ENCODE measurements at regions not wholly inside any gene's neighbourhood (a gene's known extent, or its start where the extent isn't known, plus 50 kb on each side); places are given as distances from the start of the nearest gene placed in this dataset.

- peak; percentile 79 to 88 (median 84) for TF ChIP-seq CTCF (IDR thresholded peaks at IDR 0.05 in 2 of 3, conservative IDR thresholded peaks at IDR 0.05 in 1 of 3; ENCODE audit: control insufficient read depth in 2 of 3, extremely low read depth in 1 of 3, insufficient read depth in 1 of 3, low read depth in 3 of 3, low read length in 3 of 3)
- peak; percentile 43; the same call in 1 of the 3 replicates for TF ChIP-seq POU2F2 (IDR thresholded peaks at IDR 0.05; ENCODE audit: borderline replicate concordance, low read depth, low read length)
Measured at GRCh38 chr15:31867536-31868442, 162.5 kb upstream of the CHRNA7 start (continued).

DNA sequence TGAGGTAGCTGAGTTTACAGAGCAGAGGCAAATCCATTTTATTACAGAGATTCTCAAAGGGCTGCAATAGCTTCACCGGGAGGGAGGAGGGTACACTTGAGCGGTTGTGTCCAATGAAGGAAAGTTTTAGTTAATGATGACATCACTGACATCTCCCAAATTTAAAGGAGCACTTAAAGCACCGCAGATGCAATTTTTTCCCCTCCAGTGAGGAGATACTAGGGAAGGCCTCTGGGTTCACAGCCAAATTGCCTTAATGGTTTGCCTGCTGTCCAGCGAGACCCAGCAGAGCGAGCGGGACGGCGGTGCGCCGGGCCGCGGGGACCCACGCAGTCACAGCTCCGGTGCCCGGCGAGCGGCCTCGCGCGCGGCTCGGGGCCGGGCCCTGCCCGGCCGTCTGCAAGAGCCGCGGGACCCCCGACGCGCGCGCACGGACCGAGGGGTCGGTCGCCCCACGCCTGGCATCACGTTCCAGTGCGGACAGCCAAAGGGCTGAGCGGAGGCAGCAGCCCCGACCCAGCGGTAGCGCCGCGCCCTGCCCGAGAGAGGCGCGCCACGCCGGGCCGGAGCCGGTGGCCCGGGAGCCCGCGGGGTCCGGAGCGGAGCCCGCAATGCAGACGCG lies 160.5 kb upstream of the CHRNA7 start:
- no peak overlapping the region for H3K9ac ChIP-seq (ENCODE audit: control insufficient read depth, insufficient read depth, low read length)
- peak overlapping the region; percentile 74; the same call in 1 of the 2 replicates for H3K4me2 ChIP-seq (ENCODE audit: control insufficient read depth, insufficient read depth)
- in situ Hi-C loops (cut with MboI), result loop anchor here (5.0 kb wide), 1 partner anchor 212 kb away; no protein-coding TSS in a partner anchor
- no peaks in the 10 kb centered on the region for H3K9me3 ChIP-seq (replicated peaks; ENCODE audit: control insufficient read depth, insufficient read depth, low read length)
- ChIA-PET CTCF (no interaction called here), SMC1A (ENCODE audit: uncharacterized antibody, unreplicated experiment) (no interaction called here), RAD21 (ENCODE audit: unreplicated experiment) (no interaction called here), POLR2A (no interaction called here)
- no TSS peak for BruUV-seq (replicated peaks)
- H3K4me3 ChIP-seq, result no peak overlapping the region
- DNase-seq (ENCODE audit: low read depth, low spot score), result no peak
- no peak overlapping the region for H2AFZ ChIP-seq (ENCODE audit: control insufficient read depth, low read depth, low read length)
- H3K36me3 ChIP-seq (ENCODE audit: control insufficient read depth in 2 of 2, insufficient read depth in 2 of 2, low read length in 1 of 2), result no peaks in the 10 kb centered on the region
- H3K27me3 ChIP-seq (replicated peaks in 1 of 2; ENCODE audit: control insufficient read depth in 2 of 2, insufficient read depth in 2 of 2, low read length in 1 of 2), result peaks cover 0 to 6% of the 10 kb centered on the region in 2 experiments; a peak in 2 of 4 replicates
- no peak for ATAC-seq
- no peak for FAIRE-seq
- WGBS (ENCODE audit: insufficient coverage, insufficient replicate concordance, low lambda C conversion rate, missing lambda C conversion rate), result 13% methylated on average over 44 of the region's 60 CpGs
- intact Hi-C loops (cut with micrococcal nuclease; ENCODE audit: unreplicated experiment), result loop anchor here (2.0 to 10.0 kb wide), 3 partner anchors 67 to 221 kb away; no protein-coding TSS in a partner anchor
- H3K79me2 ChIP-seq (ENCODE audit: control insufficient read depth, insufficient read depth, low read length), result no peaks in the 10 kb centered on the region
- no peaks in the 10 kb centered on the region for H3K4me1 ChIP-seq (ENCODE audit: control insufficient read depth, insufficient read depth, low read length)
- H4K20me1 ChIP-seq (ENCODE audit: control insufficient read depth, insufficient read depth), result no peaks in the 10 kb centered on the region
- H3K27ac ChIP-seq (ENCODE audit: control insufficient read depth, insufficient read depth), result no peak overlapping the region
- TF ChIP-seq, protein P1, sequence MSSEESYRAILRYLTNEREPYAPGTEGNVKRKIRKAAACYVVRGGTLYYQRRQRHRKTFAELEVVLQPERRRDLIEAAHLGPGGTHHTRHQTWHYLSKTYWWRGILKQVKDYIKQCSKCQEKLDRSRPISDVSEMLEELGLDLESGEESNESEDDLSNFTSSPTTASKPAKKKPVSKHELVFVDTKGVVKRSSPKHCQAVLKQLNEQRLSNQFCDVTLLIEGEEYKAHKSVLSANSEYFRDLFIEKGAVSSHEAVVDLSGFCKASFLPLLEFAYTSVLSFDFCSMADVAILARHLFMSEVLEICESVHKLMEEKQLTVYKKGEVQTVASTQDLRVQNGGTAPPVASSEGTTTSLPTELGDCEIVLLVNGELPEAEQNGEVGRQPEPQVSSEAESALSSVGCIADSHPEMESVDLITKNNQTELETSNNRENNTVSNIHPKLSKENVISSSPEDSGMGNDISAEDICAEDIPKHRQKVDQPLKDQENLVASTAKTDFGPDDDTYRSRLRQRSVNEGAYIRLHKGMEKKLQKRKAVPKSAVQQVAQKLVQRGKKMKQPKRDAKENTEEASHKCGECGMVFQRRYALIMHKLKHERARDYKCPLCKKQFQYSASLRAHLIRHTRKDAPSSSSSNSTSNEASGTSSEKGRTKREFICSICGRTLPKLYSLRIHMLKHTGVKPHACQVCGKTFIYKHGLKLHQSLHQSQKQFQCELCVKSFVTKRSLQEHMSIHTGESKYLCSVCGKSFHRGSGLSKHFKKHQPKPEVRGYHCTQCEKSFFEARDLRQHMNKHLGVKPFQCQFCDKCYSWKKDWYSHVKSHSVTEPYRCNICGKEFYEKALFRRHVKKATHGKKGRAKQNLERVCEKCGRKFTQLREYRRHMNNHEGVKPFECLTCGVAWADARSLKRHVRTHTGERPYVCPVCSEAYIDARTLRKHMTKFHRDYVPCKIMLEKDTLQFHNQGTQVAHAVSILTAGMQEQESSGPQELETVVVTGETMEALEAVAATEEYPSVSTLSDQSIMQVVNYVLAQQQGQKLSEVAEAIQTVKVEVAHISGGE (CRISPR knock-in tag; IDR thresholded peaks at IDR 0.05), result no peak
- TF ChIP-seq ASH2L (IDR thresholded peaks at IDR 0.05; ENCODE audit: borderline replicate concordance, low read depth) (no peak), TAF1 (IDR thresholded peaks at IDR 0.05; ENCODE audit: borderline replicate concordance, low read depth, low read length) (no peak), MEF2A (IDR thresholded peaks at IDR 0.05; ENCODE audit: insufficient read depth, low read depth, low read length) (no peak)
- TF ChIP-seq, protein P2, sequence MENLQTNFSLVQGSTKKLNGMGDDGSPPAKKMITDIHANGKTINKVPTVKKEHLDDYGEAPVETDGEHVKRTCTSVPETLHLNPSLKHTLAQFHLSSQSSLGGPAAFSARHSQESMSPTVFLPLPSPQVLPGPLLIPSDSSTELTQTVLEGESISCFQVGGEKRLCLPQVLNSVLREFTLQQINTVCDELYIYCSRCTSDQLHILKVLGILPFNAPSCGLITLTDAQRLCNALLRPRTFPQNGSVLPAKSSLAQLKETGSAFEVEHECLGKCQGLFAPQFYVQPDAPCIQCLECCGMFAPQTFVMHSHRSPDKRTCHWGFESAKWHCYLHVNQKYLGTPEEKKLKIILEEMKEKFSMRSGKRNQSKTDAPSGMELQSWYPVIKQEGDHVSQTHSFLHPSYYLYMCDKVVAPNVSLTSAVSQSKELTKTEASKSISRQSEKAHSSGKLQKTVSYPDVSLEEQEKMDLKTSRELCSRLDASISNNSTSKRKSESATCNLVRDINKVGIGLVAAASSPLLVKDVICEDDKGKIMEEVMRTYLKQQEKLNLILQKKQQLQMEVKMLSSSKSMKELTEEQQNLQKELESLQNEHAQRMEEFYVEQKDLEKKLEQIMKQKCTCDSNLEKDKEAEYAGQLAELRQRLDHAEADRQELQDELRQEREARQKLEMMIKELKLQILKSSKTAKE (IDR thresholded peaks at IDR 0.05; ENCODE audit: low read depth, poor library complexity, severe bottlenecking), result no peak
- TF ChIP-seq, protein P3, sequence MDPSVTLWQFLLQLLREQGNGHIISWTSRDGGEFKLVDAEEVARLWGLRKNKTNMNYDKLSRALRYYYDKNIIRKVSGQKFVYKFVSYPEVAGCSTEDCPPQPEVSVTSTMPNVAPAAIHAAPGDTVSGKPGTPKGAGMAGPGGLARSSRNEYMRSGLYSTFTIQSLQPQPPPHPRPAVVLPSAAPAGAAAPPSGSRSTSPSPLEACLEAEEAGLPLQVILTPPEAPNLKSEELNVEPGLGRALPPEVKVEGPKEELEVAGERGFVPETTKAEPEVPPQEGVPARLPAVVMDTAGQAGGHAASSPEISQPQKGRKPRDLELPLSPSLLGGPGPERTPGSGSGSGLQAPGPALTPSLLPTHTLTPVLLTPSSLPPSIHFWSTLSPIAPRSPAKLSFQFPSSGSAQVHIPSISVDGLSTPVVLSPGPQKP (IDR thresholded peaks at IDR 0.05; ENCODE audit: low read depth, low read length), result no peak
- TF ChIP-seq, protein P4, sequence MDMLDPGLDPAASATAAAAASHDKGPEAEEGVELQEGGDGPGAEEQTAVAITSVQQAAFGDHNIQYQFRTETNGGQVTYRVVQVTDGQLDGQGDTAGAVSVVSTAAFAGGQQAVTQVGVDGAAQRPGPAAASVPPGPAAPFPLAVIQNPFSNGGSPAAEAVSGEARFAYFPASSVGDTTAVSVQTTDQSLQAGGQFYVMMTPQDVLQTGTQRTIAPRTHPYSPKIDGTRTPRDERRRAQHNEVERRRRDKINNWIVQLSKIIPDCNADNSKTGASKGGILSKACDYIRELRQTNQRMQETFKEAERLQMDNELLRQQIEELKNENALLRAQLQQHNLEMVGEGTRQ (IDR thresholded peaks at IDR 0.05; ENCODE audit: borderline replicate concordance, low read depth, low read length), result no peak

Data from GM12878 (cell line).